Peyer's patch (tissue), 4 donors: ENCODE measurements at regions not wholly inside any gene's neighbourhood (a gene's known extent, or its start where the extent isn't known, plus 50 kb on each side); places are given as distances from the start of the nearest gene placed in this dataset.
"Not testable (repeated sequence)": the region's sequence is repeated elsewhere in the genome, so short reads cannot be mapped to it uniquely, and the experiment has no call there.

Experiments used
- DNase-seq, 3 donors: peaks; one replicate each; pipeline ENCODE4 v3.0.0-alpha.2; 2017 to 2019
- H3K27ac ChIP-seq, 4 donors: fragments of 200-600 bp; sonication (generic); one replicate each; pipeline ENCODE4 v1.5.1; 2016 to 2019
- H3K27me3 ChIP-seq, 2 donors: fragments of 200-600 bp; sonication (generic); one replicate each; pipeline ENCODE4 v1.5.1; 2019
- H3K36me3 ChIP-seq, 3 donors: fragments of 200-600 bp; sonication (generic); one replicate each; pipeline ENCODE4 v1.5.1; 2016 to 2019
- H3K4me1 ChIP-seq, 4 donors: fragments of 200-600 bp; sonication (generic); one replicate each; pipeline ENCODE4 v1.5.1; 2016 to 2019
- H3K4me3 ChIP-seq, 4 donors: fragments of 200-600 bp; sonication (generic); 1 replicate in 3 of 4; 2 replicates in 1 of 4; pipeline ENCODE4 v1.5.1; 2016 to 2019; ENCODE audit warnings: mild to moderate bottlenecking in 1 of 4
- H3K9me3 ChIP-seq, 4 donors: fragments of 200-600 bp; sonication (generic); one replicate each; pipeline ENCODE4 v1.5.1; 2016 to 2019; ENCODE audit warnings: mild to moderate bottlenecking in 1 of 4
- POLR2A ChIP-seq, 2 donors: fragments of 450-650 bp; IDR thresholded peaks; one replicate each; pipeline ENCODE4 v1.5.1; 2017; ENCODE audit warnings: antibody characterized with exemption in 2 of 2, mild to moderate bottlenecking in 2 of 2, moderate library complexity in 2 of 2
- TF ChIP-seq, protein P1 (sequence below), 6 experiments: fragments of 450-650 bp in 4 of 6; fragments of 200-600 bp in 2 of 6; sonication (generic) in 1 of 6; IDR thresholded peaks; one replicate each; pipeline ENCODE4 v1.5.1; 2017 to 2019; ENCODE audit warnings: antibody characterized with exemption in 6 of 6, mild to moderate bottlenecking in 3 of 6, moderate library complexity in 1 of 6

DNA sequence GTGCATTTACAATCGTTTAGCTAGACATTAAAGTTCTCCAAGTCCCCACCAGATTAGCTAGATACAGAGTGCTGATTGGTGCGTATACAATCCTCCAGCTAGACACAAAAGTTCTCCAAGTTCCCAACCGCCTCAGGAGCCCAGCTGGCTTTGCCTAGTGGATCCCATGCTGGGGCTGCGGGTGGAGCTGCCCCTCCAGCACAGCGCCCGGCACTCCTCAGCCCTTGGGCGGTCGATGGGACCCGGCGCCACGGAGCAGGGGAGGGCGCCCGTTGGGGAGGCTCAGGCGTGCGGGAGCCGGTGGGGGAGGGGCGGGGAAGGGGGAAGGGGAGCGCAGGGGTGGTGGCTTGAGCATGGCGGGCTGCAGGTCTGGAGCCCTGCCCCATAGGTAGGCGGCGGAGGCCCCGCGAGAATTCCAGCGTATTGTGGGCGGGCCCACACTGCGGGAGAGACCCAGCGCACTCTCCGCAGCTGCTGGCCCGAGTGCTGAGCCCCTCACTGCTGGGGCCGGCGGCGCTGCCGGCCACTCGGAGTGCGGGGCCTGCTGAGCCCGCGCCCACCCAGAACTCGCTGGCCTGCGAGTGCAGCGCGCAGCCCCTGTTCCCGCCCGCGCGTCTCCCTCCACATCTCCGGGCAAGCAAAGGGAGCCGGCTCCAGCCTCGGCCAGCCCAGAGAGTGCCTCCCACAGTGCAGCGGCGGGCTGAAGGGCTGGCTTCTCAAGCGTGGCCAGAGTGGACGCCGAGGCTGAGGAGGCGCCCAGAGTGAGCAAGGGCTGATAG is 907.5 kb downstream of the CDH8 start:
- Histone ChIP-seq H3K36me3 (no peaks in the 10 kb centered on the region), H3K27ac (no peak overlapping the region), H3K9me3 (peaks cover 0 to 5% (median 0%) of the 10 kb centered on the region in 4 donors), H3K27me3 (no peaks in the 10 kb centered on the region), H3K4me3 (no peak overlapping the region), H3K4me1 (no peaks in the 10 kb centered on the region)
- DNase-seq: no peak
- TF ChIP-seq, protein P1, sequence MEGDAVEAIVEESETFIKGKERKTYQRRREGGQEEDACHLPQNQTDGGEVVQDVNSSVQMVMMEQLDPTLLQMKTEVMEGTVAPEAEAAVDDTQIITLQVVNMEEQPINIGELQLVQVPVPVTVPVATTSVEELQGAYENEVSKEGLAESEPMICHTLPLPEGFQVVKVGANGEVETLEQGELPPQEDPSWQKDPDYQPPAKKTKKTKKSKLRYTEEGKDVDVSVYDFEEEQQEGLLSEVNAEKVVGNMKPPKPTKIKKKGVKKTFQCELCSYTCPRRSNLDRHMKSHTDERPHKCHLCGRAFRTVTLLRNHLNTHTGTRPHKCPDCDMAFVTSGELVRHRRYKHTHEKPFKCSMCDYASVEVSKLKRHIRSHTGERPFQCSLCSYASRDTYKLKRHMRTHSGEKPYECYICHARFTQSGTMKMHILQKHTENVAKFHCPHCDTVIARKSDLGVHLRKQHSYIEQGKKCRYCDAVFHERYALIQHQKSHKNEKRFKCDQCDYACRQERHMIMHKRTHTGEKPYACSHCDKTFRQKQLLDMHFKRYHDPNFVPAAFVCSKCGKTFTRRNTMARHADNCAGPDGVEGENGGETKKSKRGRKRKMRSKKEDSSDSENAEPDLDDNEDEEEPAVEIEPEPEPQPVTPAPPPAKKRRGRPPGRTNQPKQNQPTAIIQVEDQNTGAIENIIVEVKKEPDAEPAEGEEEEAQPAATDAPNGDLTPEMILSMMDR (IDR thresholded peaks at IDR 0.05): no peak
- TF ChIP-seq POLR2A (IDR thresholded peaks at IDR 0.05): no peak

DNA sequence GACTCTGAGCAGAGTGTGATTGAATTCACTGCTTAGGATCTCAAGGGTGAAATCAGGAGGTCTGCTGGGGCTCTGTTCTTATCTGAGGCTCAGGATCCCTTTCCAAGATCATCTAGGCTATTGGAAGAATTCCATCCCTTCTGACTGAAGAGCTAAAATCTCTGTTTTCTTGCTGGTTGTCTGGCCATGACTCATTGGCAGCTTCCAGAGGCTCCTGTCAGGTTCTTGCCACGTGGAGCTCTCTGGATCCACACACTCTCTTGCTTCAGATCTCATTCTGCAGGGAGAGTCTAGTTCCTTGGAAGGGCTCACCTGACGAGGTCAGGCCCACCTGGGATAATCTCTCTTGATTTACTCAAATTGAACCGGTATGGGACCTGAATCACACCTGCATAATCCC is 930.7 kb downstream of the CDH8 start:
- H3K9me3 ChIP-seq: no peaks in the 10 kb centered on the region
- no peaks in the 10 kb centered on the region for H3K27me3 ChIP-seq
- H3K4me3 ChIP-seq: no peak overlapping the region
- no peaks in the 10 kb centered on the region for H3K36me3 ChIP-seq
- H3K4me1 ChIP-seq: no peaks in the 10 kb centered on the region
- H3K27ac ChIP-seq: no peak overlapping the region
- TF ChIP-seq, protein P1 (IDR thresholded peaks at IDR 0.05): no peak
- DNase-seq: no peak

DNA sequence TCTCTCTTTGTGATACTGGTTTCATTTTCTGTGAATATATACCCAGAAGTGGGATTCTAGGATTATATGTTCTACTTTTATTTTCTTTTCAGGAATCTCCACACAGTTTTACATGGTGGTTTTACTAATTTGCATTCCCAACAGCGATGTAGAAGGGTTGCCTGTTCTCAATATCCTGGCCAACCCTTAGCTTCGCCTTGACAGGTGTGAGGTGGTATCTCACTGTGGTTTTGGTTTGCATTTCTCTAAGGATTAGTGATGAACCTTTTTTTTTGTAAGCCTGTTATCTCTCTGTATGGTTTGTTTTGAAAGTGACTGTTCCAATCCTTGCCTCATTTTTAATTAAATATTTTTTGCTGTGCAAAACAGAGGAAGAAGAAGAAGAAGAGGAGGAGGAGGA is 937.7 kb downstream of the CDH8 start:
- TF ChIP-seq, protein P1 (IDR thresholded peaks at IDR 0.05): no peak
- no peak for TF ChIP-seq POLR2A (IDR thresholded peaks at IDR 0.05)
- Histone ChIP-seq H3K36me3 (no peaks in the 10 kb centered on the region), H3K27me3 (no peaks in the 10 kb centered on the region), H3K27ac (no peak overlapping the region), H3K4me3 (no peak overlapping the region), H3K4me1 (no peaks in the 10 kb centered on the region), H3K9me3 (no peaks in the 10 kb centered on the region)
- DNase-seq: no peak

GRCh38 chr16:61091300-61091699 is 944.9 kb downstream of the CDH8 start:
- not testable (repeated sequence) for H3K36me3 ChIP-seq, H3K9me3 ChIP-seq, H3K27ac ChIP-seq, DNase-seq, H3K4me1 ChIP-seq, H3K4me3 ChIP-seq, H3K27me3 ChIP-seq

DNA sequence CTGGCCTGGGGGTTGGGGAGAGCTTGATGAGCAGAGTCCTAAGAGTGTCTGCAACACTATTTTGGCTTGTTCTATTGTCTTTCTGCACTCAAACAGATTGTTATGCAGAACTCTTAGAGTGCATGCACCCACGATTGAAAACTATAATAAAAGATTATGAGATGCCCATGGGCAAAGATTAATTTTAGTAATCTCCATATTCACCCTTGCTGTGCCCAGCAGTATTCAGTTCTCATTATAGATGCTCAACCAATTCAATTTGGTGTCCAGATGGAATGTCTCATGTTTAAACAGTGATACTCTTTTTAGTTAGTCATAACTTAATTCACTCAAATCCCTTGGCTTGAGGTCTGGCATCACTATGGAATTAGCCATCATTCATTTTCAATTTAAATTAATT is 952.5 kb downstream of the CDH8 start:
- no peaks in the 10 kb centered on the region for H3K4me1 ChIP-seq
- no peak for DNase-seq
- no peaks in the 10 kb centered on the region for H3K27me3 ChIP-seq
- H3K9me3 ChIP-seq: no peaks in the 10 kb centered on the region
- no peak overlapping the region for H3K4me3 ChIP-seq
- TF ChIP-seq, protein P1 (IDR thresholded peaks at IDR 0.05): no peak
- TF ChIP-seq POLR2A (IDR thresholded peaks at IDR 0.05): no peak
- H3K27ac ChIP-seq: no peak overlapping the region
- H3K36me3 ChIP-seq: no peaks in the 10 kb centered on the region

DNA sequence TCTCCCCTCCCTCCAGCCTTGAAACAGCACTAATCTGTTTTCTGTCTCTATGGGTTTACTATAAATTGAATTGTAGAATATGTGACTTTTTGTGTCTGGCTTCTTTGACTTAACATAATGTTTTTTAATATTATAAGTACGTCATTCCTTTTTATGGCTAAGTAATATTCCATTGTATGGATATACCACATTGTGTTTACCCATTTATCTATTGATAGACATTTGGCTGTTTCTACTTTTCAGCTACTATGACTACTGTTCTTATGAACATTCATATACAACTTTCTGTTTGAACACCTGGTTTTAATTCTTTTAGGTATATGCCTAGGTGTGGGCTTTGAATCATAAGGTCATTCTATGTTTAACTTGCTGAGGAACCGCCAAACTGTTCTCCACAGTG is 961.9 kb downstream of the CDH8 start:
- no peak for DNase-seq
- no peaks in the 10 kb centered on the region for H3K9me3 ChIP-seq
- no peak overlapping the region for H3K27ac ChIP-seq
- TF ChIP-seq POLR2A (IDR thresholded peaks at IDR 0.05): no peak
- TF ChIP-seq, protein P1 (IDR thresholded peaks at IDR 0.05): no peak
- H3K4me1 ChIP-seq: no peaks in the 10 kb centered on the region
- H3K36me3 ChIP-seq: no peaks in the 10 kb centered on the region
- no peak overlapping the region for H3K4me3 ChIP-seq
- no peaks in the 10 kb centered on the region for H3K27me3 ChIP-seq
